Suprapubic skin (tissue), 3 donors: ENCODE measurements at regions not wholly inside any gene's neighbourhood (a gene's known extent, or its start where the extent isn't known, plus 50 kb on each side); places are given as distances from the start of the nearest gene placed in this dataset.

Experiments used
- EP300 ChIP-seq: sonication (generic); formaldehyde crosslinking; IDR thresholded peaks from one replicate; pipeline ENCODE4 v1.6.1; 2017; ENCODE audit warnings: antibody characterized with exemption
- POLR2A ChIP-seq, 2 donors: fragments of 450-650 bp; IDR thresholded peaks; one replicate each; pipeline ENCODE4 v1.6.1; 2017; ENCODE audit warnings: antibody characterized with exemption in 2 of 2, mild to moderate bottlenecking in 2 of 2, moderate library complexity in 2 of 2
- TF ChIP-seq, protein P1 (sequence below), 2 donors: fragments of 200-600 bp in 1 of 2; fragments of 450-650 bp in 1 of 2; sonication (generic) in 1 of 2; IDR thresholded peaks; one replicate each; pipeline ENCODE4 v1.5.1; 2016 to 2019; ENCODE audit warnings: antibody characterized with exemption in 2 of 2, mild to moderate bottlenecking in 1 of 2, moderate library complexity in 1 of 2

DNA sequence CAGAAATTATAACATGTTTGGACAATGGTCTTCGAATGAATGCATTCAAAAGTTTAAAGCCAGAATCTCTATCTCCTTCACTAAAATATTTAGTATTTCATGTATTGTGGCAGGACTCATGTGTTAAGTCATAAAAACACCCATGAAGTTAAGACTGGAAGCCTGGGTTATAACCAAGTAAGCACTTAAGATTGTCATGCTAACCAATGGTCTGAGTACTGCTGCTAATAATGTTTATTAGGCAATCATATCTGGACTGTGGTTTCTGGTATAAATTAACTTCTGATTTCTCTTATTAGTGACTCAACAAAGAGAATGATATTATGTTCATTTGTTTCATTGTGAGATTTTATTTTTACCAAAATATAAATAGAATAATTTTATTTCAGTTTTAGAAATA, 297.9 kb upstream of the EDIL3 start:
- TF ChIP-seq, protein P1, sequence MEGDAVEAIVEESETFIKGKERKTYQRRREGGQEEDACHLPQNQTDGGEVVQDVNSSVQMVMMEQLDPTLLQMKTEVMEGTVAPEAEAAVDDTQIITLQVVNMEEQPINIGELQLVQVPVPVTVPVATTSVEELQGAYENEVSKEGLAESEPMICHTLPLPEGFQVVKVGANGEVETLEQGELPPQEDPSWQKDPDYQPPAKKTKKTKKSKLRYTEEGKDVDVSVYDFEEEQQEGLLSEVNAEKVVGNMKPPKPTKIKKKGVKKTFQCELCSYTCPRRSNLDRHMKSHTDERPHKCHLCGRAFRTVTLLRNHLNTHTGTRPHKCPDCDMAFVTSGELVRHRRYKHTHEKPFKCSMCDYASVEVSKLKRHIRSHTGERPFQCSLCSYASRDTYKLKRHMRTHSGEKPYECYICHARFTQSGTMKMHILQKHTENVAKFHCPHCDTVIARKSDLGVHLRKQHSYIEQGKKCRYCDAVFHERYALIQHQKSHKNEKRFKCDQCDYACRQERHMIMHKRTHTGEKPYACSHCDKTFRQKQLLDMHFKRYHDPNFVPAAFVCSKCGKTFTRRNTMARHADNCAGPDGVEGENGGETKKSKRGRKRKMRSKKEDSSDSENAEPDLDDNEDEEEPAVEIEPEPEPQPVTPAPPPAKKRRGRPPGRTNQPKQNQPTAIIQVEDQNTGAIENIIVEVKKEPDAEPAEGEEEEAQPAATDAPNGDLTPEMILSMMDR (IDR thresholded peaks at IDR 0.05), result no peak
- TF ChIP-seq EP300 (no peak), POLR2A (IDR thresholded peaks at IDR 0.05) (no peak)
